GM12864 (cell line): ENCODE measurements at regions not wholly inside any gene's neighbourhood (a gene's known extent, or its start where the extent isn't known, plus 50 kb on each side); places are given as distances from the start of the nearest gene placed in this dataset.

Experiments
- DNase-seq: peaks from one replicate; pipeline ENCODE4 v3.0.0-alpha.2; 2011; ENCODE audit warnings: low read depth
- H3K4me3 ChIP-seq: 2 replicates; pipeline ENCODE4 v1.5.1; 2011; ENCODE audit warnings: mild to moderate bottlenecking, low read depth, low read length, control low read depth
- CTCF ChIP-seq: IDR thresholded peaks from 2 replicates; pipeline ENCODE4 v1.5.1; 2011; ENCODE audit warnings: low read depth, mild to moderate bottlenecking, moderate library complexity, low read length, control low read depth, inconsistent platforms; ENCODE audit errors: missing control alignments

DNA sequence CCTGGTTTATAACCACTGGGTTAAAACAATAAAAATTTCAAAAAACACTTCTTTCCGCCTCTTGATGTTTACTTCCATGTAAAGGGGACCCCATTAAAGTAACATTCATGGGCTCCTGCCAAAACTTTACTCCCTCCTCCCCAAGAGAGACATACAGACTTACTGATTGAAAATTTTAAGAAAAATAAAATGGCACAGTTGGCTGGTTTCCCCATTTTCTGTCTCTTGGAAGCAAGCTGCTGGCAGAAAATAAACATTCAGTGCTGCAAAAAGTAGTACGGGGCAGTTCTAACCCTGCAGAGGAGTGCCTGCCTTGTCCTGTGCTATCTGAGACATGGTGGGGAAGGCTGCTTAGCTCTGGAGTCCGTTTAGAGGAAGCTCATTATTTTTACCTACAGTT lies 187.3 kb upstream of the INTU start:
- no peak for TF ChIP-seq CTCF
- no peak for DNase-seq
- no peak overlapping the region for H3K4me3 ChIP-seq

- DNase-seq, result no peak
- no peak for TF ChIP-seq CTCF
- no peak overlapping the region for H3K4me3 ChIP-seq
Observed at GRCh38 chr4:127446427-127446885, 186.3 kb upstream of the INTU start.

GRCh38 chr4:127448986-127449385 lies 183.8 kb upstream of the INTU start:
- no peak overlapping the region for H3K4me3 ChIP-seq
- no peak for TF ChIP-seq CTCF
- no peak for DNase-seq

GRCh38 chr4:127449449-127449848 lies 183.3 kb upstream of the INTU start:
- no peak for TF ChIP-seq CTCF
- DNase-seq, result no peak
- no peak overlapping the region for H3K4me3 ChIP-seq

- DNase-seq, result no peak
Observed at GRCh38 chr4:127450276-127450675, 182.5 kb upstream of the INTU start.

GRCh38 chr4:127463883-127464282 lies 168.9 kb upstream of the INTU start:
- TF ChIP-seq CTCF, result no peak
- H3K4me3 ChIP-seq, result no peak overlapping the region
- no peak for DNase-seq

More at GRCh38 chr4:127450276-127450675, 182.5 kb upstream of the INTU start:
- H3K4me3 ChIP-seq, result no peak overlapping the region
- TF ChIP-seq CTCF, result no peak

GRCh38 chr4:127469542-127469941 lies 163.2 kb upstream of the INTU start:
- TF ChIP-seq CTCF, result no peak
- DNase-seq, result no peak

More at GRCh38 chr4:127469542-127469941, 163.2 kb upstream of the INTU start:
- no peak overlapping the region for H3K4me3 ChIP-seq
